OCI-LY3 (cell line): ENCODE measurements at regions not wholly inside any gene's neighbourhood (a gene's known extent, or its start where the extent isn't known, plus 50 kb on each side); places are given as distances from the start of the nearest gene placed in this dataset.

Source experiments
- CTCF ChIP-seq: fragments of 200-600, 300-600 bp; sonication (generic); IDR thresholded peaks from 2 replicates; pipeline ENCODE4 v1.5.1; 2014; ENCODE audit warnings: antibody characterized with exemption, low read length, low read depth
- EZH2phosphoT487 ChIP-seq: fragments of 200-600 bp; shearing (Covaris generic); IDR thresholded peaks from 2 replicates; pipeline ENCODE4 v1.6.1; 2018; ENCODE audit warnings: antibody characterized with exemption, mixed run types, low read depth

DNA sequence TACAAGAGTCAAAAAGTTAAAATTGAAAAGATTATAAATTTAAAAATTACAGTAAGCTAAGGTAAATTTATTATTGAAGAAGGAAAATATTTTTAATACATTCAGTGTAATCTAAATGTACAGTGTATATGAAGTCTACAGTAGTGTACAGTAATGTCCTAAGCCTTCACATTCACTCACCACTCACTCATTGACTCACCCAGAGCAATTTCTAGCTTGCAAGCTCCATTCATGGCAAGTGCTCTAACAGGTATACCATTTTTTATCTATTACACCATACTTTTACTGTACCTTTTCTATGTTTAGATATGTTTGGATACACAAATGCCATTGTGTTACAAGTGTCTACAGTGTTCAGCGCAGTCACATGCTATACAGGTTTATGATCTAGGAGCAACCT, 389.7 kb downstream of the RASEF start:
- TF ChIP-seq CTCF (no peak), EZH2phosphoT487 (no peak)
